H9 (cell line): ENCODE measurements at regions not wholly inside any gene's neighbourhood (a gene's known extent, or its start where the extent isn't known, plus 50 kb on each side); places are given as distances from the start of the nearest gene placed in this dataset.

Experiments
- DNase-seq: peaks from one replicate; pipeline ENCODE4 v3.0.0-alpha.2; 2017
- H2AFZ ChIP-seq: one replicate; pipeline ENCODE4 v1.6.1; 2013; ENCODE audit warnings: mild to moderate bottlenecking, low read length, control low read depth, moderate library complexity
- H2AK5ac ChIP-seq: 2 replicates; pipeline ENCODE4 v1.6.1; 2013; ENCODE audit warnings: low read length, control low read depth, mixed read lengths; ENCODE audit not compliant: insufficient read length
- H2BK120ac ChIP-seq: one replicate; pipeline ENCODE4 v1.6.1; 2013; ENCODE audit warnings: low read depth, mild to moderate bottlenecking, low read length, control low read depth, inconsistent platforms; ENCODE audit not compliant: poor library complexity, severe bottlenecking
- H2BK12ac ChIP-seq: 2 replicates; pipeline ENCODE4 v1.6.1; 2013; ENCODE audit warnings: low read length, control low read depth, mixed read lengths, low read depth; ENCODE audit not compliant: insufficient read length
- H2BK15ac ChIP-seq: 2 replicates; pipeline ENCODE4 v1.6.1; 2013; ENCODE audit warnings: low read depth, low read length, control low read depth
- H2BK20ac ChIP-seq: one replicate; pipeline ENCODE4 v1.6.1; 2013; ENCODE audit warnings: low read depth, mild to moderate bottlenecking, low read length, control low read depth, inconsistent platforms; ENCODE audit not compliant: poor library complexity, severe bottlenecking
- H2BK5ac ChIP-seq: 2 replicates; pipeline ENCODE4 v1.6.1; 2013; ENCODE audit warnings: low read length, control low read depth, mixed read lengths; ENCODE audit not compliant: insufficient read length
- H3K14ac ChIP-seq: 2 replicates; pipeline ENCODE4 v1.6.1; 2013; ENCODE audit warnings: low read length, control low read depth; ENCODE audit not compliant: insufficient read depth
- H3K18ac ChIP-seq: 2 replicates; pipeline ENCODE4 v1.6.1; 2013; ENCODE audit warnings: low read depth, mild to moderate bottlenecking, mixed read lengths, low read length, control low read depth; ENCODE audit not compliant: insufficient read length
- H3K23ac ChIP-seq: 2 replicates; pipeline ENCODE4 v1.6.1; 2013; ENCODE audit warnings: low read length, control low read depth, mixed read lengths, low read depth; ENCODE audit not compliant: insufficient read length
- H3K23me2 ChIP-seq: 2 replicates; pipeline ENCODE4 v1.6.1; 2013; ENCODE audit warnings: low read depth, mild to moderate bottlenecking, mixed read lengths, low read length, control low read depth; ENCODE audit not compliant: insufficient read length, poor library complexity, severe bottlenecking
- H3K27ac ChIP-seq: 2 replicates; pipeline ENCODE4 v1.5.1; 2013; ENCODE audit warnings: low read length, control low read depth, mixed read lengths, low read depth; ENCODE audit not compliant: insufficient read length
- H3K27me3 ChIP-seq: 2 replicates; pipeline ENCODE4 v1.6.1; 2013; ENCODE audit warnings: low read length, control low read depth, inconsistent platforms; ENCODE audit not compliant: insufficient read depth
- H3K4ac ChIP-seq: 2 replicates; pipeline ENCODE4 v1.6.1; 2013; ENCODE audit warnings: low read depth, mild to moderate bottlenecking, control low read depth, inconsistent platforms, low read length, moderate library complexity
- H3K4me1 ChIP-seq: 2 replicates; pipeline ENCODE4 v1.6.1; 2013; ENCODE audit warnings: low read length, control low read depth, inconsistent platforms; ENCODE audit not compliant: insufficient read depth
- H3K4me2 ChIP-seq: 2 replicates; pipeline ENCODE4 v1.6.1; 2013; ENCODE audit warnings: low read length, control low read depth, mixed read lengths; ENCODE audit not compliant: insufficient read length, insufficient read depth
- H3K56ac ChIP-seq: 2 replicates; pipeline ENCODE4 v1.6.1; 2013; ENCODE audit warnings: low read depth, mild to moderate bottlenecking, mixed read lengths, low read length, control low read depth; ENCODE audit not compliant: insufficient read length
- H3K79me1 ChIP-seq: 2 replicates; pipeline ENCODE4 v1.6.1; 2013; ENCODE audit warnings: low read depth, mild to moderate bottlenecking, moderate library complexity, low read length, control low read depth, inconsistent platforms; ENCODE audit not compliant: insufficient read depth, poor library complexity, severe bottlenecking
- H3K79me2 ChIP-seq: 2 replicates; pipeline ENCODE4 v1.6.1; 2013; ENCODE audit warnings: low read length, control low read depth, inconsistent platforms; ENCODE audit not compliant: insufficient read depth
- H3K9ac ChIP-seq: 2 replicates; pipeline ENCODE4 v1.6.1; 2013; ENCODE audit warnings: low read length, control low read depth, mixed read lengths; ENCODE audit not compliant: insufficient read length; ENCODE audit errors: extremely low read depth
- H3K9me3 ChIP-seq: one replicate; pipeline ENCODE4 v1.6.1; 2013; ENCODE audit warnings: low read depth, low read length, inconsistent platforms; ENCODE audit not compliant: control insufficient read depth
- H3T11ph ChIP-seq: one replicate; pipeline ENCODE4 v1.6.1; 2013; ENCODE audit warnings: mild to moderate bottlenecking, low read length, control low read depth, inconsistent platforms
- H4K20me1 ChIP-seq: one replicate; pipeline ENCODE4 v1.6.1; 2013; ENCODE audit not compliant: control insufficient read depth, insufficient read length, insufficient read depth
- H4K5ac ChIP-seq: 2 replicates; pipeline ENCODE4 v1.6.1; 2013; ENCODE audit warnings: low read depth, mild to moderate bottlenecking, mixed read lengths, low read length, control low read depth; ENCODE audit not compliant: insufficient read length
- H4K8ac ChIP-seq: replicated peaks from 2 replicates; pipeline ENCODE4 v1.6.1; 2013; ENCODE audit warnings: low read length, control low read depth, mixed read lengths, low read depth; ENCODE audit not compliant: insufficient read length
- H4K91ac ChIP-seq: 2 replicates; pipeline ENCODE4 v1.6.1; 2013; ENCODE audit warnings: low read depth, mild to moderate bottlenecking, moderate library complexity, mixed read lengths, low read length, control low read depth; ENCODE audit not compliant: insufficient read length
- H3K27ac Mint-ChIP-seq, 3 experiments: 2 replicates in 2 of 3; 3 replicates in 1 of 3; pipeline ENCODE4 v1.8.0; 2020 to 2021; ENCODE audit warnings: mixed read lengths in 3 of 3, mild to moderate bottlenecking in 1 of 3, moderate library complexity in 1 of 3
- H3K27me3 Mint-ChIP-seq: 2 replicates; pipeline ENCODE4 v1.8.0; 2021; ENCODE audit warnings: low read depth, mild to moderate bottlenecking, moderate library complexity, mixed read lengths
- H3K36me3 Mint-ChIP-seq, 3 experiments: 2 replicates in 2 of 3; 3 replicates in 1 of 3; pipeline ENCODE4 v1.8.0; 2020 to 2021; ENCODE audit warnings: low read depth in 3 of 3, mixed read lengths in 3 of 3; ENCODE audit not compliant: insufficient read depth in 1 of 3
- H3K4me1 Mint-ChIP-seq, 2 experiments: 2 replicates each; pipeline ENCODE4 v1.8.0; 2020; ENCODE audit warnings: mixed read lengths in 2 of 2
- H3K4me3 Mint-ChIP-seq, 2 experiments: 2 replicates in 1 of 2; 3 replicates in 1 of 2; pipeline ENCODE4 v1.8.0; 2020 to 2021; ENCODE audit warnings: mild to moderate bottlenecking in 2 of 2, mixed read lengths in 2 of 2, moderate library complexity in 1 of 2
- H3K9me3 Mint-ChIP-seq, 2 experiments: 2 replicates in 1 of 2; 3 replicates in 1 of 2; pipeline ENCODE4 v1.8.0; 2020; ENCODE audit warnings: mild to moderate bottlenecking in 2 of 2, mixed read lengths in 2 of 2, moderate library complexity in 1 of 2
- WGBS: extraction: QIAGEN DNeasy Blood & Tissue Kit; methylation state at CpG from one replicate; pipeline ENCODE4 v1.1.7; 2013; ENCODE audit warnings: missing lambda C conversion rate, low lambda C conversion rate, mixed read lengths; ENCODE audit not compliant: insufficient read length; ENCODE audit errors: extremely low coverage; 5-methylcytosine and 5-hydroxymethylcytosine counted together
- TF ChIP-seq, protein P1 (sequence below): fragments of 200-600 bp; sonication (generic); conservative IDR thresholded peaks from 3 replicates; pipeline ENCODE4 v1.8.0; 2021; ENCODE audit warnings: antibody characterized with exemption, mild to moderate bottlenecking

DNA sequence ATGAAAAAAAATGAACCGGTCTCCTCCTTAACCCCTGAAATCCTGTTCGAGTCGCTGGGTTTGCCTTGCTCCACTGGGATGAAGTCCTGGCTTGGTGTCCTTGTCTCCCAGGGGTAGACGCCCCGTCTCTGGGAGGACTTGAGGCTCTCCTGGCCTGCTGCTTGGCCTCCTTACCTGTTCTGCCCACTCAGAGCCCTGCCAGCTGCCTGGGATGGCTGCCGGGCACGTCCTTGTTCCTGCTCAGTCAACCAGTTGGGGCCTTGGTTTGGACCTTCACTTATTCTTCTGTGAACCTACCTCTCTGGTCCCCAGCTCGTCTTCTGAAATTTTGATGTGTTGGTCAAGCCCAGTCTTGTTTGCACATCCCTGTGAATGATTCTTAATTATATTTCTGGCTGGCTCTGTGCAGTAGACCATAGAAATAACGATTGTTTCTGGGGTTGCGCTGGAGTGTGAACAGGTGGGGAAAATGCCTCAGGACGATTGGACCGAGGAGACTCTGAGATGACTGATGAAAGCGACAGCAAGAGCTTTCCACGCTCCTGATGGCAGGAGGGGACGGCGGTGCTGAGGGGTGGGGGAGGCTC is 126.5 kb upstream of the ESR1 start:
- no peak for DNase-seq
- Mint-ChIP-seq H3K4me1 (peaks cover 0 to under 1% of the 10 kb centered on the region in 2 experiments; a peak in 2 of 4 replicates), H3K4me3 (no peak overlapping the region), H3K36me3 (no peaks in the 10 kb centered on the region), H3K9me3 (no peaks in the 10 kb centered on the region), H3K27ac (no peak overlapping the region; a peak in 1 of 7 replicates), H3K27me3 (no peaks in the 10 kb centered on the region; the same call in none of the 2 replicates)
- no peak overlapping the region for H2BK120ac ChIP-seq
- H3K14ac ChIP-seq: no peak overlapping the region
- H3K27ac ChIP-seq: no peak overlapping the region
- no peak overlapping the region for H4K5ac ChIP-seq
- H3K79me2 ChIP-seq: no peaks in the 10 kb centered on the region
- no peak overlapping the region for H3K18ac ChIP-seq
- H3K4ac ChIP-seq: no peak overlapping the region
- H2AK5ac ChIP-seq: no peak overlapping the region
- no peak overlapping the region for H2BK12ac ChIP-seq
- no peak overlapping the region for H2BK15ac ChIP-seq
- H3K56ac ChIP-seq: no peak overlapping the region
- H3T11ph ChIP-seq: no peak overlapping the region
- H3K79me1 ChIP-seq: no peaks in the 10 kb centered on the region
- H4K8ac ChIP-seq: no peak overlapping the region
- H3K4me1 ChIP-seq: no peaks in the 10 kb centered on the region
- H3K4me2 ChIP-seq: no peak overlapping the region
- no peak overlapping the region for H3K23ac ChIP-seq
- H2BK5ac ChIP-seq: no peak overlapping the region
- no peaks in the 10 kb centered on the region for H4K20me1 ChIP-seq
- no peak overlapping the region for H2BK20ac ChIP-seq
- no peak overlapping the region for H3K9ac ChIP-seq
- H3K27me3 ChIP-seq: no peaks in the 10 kb centered on the region
- TF ChIP-seq, protein P1, sequence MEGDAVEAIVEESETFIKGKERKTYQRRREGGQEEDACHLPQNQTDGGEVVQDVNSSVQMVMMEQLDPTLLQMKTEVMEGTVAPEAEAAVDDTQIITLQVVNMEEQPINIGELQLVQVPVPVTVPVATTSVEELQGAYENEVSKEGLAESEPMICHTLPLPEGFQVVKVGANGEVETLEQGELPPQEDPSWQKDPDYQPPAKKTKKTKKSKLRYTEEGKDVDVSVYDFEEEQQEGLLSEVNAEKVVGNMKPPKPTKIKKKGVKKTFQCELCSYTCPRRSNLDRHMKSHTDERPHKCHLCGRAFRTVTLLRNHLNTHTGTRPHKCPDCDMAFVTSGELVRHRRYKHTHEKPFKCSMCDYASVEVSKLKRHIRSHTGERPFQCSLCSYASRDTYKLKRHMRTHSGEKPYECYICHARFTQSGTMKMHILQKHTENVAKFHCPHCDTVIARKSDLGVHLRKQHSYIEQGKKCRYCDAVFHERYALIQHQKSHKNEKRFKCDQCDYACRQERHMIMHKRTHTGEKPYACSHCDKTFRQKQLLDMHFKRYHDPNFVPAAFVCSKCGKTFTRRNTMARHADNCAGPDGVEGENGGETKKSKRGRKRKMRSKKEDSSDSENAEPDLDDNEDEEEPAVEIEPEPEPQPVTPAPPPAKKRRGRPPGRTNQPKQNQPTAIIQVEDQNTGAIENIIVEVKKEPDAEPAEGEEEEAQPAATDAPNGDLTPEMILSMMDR: no peak
- no peak overlapping the region for H4K91ac ChIP-seq
- no peaks in the 10 kb centered on the region for H3K23me2 ChIP-seq
- H2AFZ ChIP-seq: no peak overlapping the region
- no CpG with 5 or more reads among the region's 16 CpGs for WGBS
- no peaks in the 10 kb centered on the region for H3K9me3 ChIP-seq
